Mesothelial cell of epicardium (in vitro differentiated cells): ENCODE measurements at regions not wholly inside any gene's neighbourhood (a gene's known extent, or its start where the extent isn't known, plus 50 kb on each side); places are given as distances from the start of the nearest gene placed in this dataset.
"Not testable (repeated sequence)": the region's sequence is repeated elsewhere in the genome, so short reads cannot be mapped to it uniquely, and the experiment has no call there.

Source experiments
- DNase-seq, 2 experiments: peaks; one replicate each; pipeline ENCODE4 v3.0.0; 2021; ENCODE audit warnings: low spot score in 2 of 2; ENCODE audit not compliant: unreplicated experiment in 2 of 2
- H3K27ac Mint-ChIP-seq: 2 replicates; pipeline ENCODE4 v1.8.0; 2021; ENCODE audit warnings: mixed read lengths
- H3K27me3 Mint-ChIP-seq: 2 replicates; pipeline ENCODE4 v1.8.0; 2021; ENCODE audit warnings: low read depth, mixed read lengths
- H3K36me3 Mint-ChIP-seq: 2 replicates; pipeline ENCODE4 v1.8.0; 2021; ENCODE audit warnings: mixed read lengths
- H3K4me1 Mint-ChIP-seq: 2 replicates; pipeline ENCODE4 v1.8.0; 2021; ENCODE audit warnings: mixed read lengths
- H3K4me3 Mint-ChIP-seq: 2 replicates; pipeline ENCODE4 v1.8.0; 2021; ENCODE audit warnings: mild to moderate bottlenecking, moderate library complexity, mixed read lengths
- H3K9me3 Mint-ChIP-seq: 2 replicates; pipeline ENCODE4 v1.8.0; 2021; ENCODE audit warnings: mixed read lengths
- CTCF ChIP-seq: fragments of 200-600 bp; sonication (generic); IDR thresholded peaks from one replicate; pipeline ENCODE4 v1.5.0; 2021; ENCODE audit warnings: antibody characterized with exemption; ENCODE audit not compliant: unreplicated experiment

DNA sequence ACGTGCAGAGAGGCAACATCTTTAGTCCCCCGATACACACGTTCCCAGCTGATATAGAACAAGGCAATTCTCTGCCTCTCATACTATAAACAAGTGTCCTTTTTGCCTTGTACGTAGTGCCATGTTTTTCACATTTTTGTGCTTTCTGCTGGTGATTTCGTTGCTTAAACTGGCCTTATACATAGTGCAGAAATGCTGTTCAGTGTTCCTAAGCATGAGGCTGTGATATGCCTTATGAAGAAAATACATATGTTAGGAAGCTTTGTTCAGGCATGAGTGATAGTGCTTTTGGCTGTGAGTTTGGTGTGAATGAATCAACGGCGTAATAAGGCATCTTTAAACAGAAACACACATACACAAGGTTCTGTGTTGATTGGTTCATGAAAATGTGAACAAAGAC is 77.2 kb downstream of the KATNIP start:
- Mint-ChIP-seq H3K4me1 (peaks cover 52% of the 10 kb centered on the region), H3K27ac (peak overlapping the region; percentile 58), H3K36me3 (peaks cover 8% of the 10 kb centered on the region), H3K9me3 (no peaks in the 10 kb centered on the region), H3K27me3 (no peaks in the 10 kb centered on the region), H3K4me3 (no peak overlapping the region)
- no peak for DNase-seq
- no peak for TF ChIP-seq CTCF

DNA sequence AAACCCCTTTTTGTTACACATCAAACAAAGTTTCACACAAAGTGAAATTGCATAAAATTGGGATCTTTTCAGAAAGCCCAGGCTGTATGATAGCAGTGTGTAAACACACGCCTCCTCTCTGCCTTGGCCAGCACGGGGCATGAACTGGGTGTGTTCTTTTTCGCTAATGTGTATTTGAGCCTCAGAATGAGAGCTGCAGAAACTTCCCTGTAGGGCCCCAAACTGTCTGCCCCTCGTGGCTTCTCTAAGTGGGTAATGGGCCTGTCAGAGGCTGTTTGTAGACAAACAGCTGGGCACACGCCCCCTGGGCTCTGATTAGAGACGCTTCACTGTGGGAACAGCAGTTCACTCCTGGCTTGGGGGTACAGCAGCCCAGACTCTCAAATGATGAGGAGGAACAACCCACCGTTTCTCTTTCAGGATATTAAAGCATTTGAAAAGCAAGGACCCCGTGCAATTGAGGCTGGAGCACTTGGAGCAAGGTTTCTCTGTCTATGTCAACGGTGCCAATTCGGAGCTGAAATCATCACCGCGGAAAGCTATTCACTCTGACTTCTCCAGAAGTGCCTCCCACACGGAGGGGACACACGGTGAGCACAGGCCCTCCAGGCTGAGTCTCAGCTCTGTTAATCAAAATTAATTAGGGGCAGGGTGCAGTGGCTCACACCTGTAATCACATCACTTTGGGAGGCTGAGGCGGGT is 78.4 kb downstream of the KATNIP start:
- peaks cover 11% of the 10 kb centered on the region for H3K36me3 Mint-ChIP-seq
- no peak for DNase-seq
- peak overlapping the region; percentile 61 for H3K27ac Mint-ChIP-seq
- no peak for TF ChIP-seq CTCF
- H3K9me3 Mint-ChIP-seq, result no peaks in the 10 kb centered on the region
- H3K4me3 Mint-ChIP-seq, result no peak overlapping the region
- peaks cover 54% of the 10 kb centered on the region for H3K4me1 Mint-ChIP-seq
- H3K27me3 Mint-ChIP-seq, result no peaks in the 10 kb centered on the region

- not testable (repeated sequence) for DNase-seq, H3K4me3 Mint-ChIP-seq, H3K27me3 Mint-ChIP-seq, H3K9me3 Mint-ChIP-seq
- Mint-ChIP-seq H3K4me1 (peaks cover 54% of the 10 kb centered on the region), H3K27ac (peak overlapping the region; percentile 61), H3K36me3 (peaks cover 11% of the 10 kb centered on the region)
Measured at GRCh38 chr16:27628943-27629462, 79.1 kb downstream of the KATNIP start.

- Mint-ChIP-seq H3K4me3 (no peak overlapping the region), H3K27me3 (no peaks in the 10 kb centered on the region), H3K27ac (peak overlapping the region; percentile 41), H3K36me3 (peaks cover 11% of the 10 kb centered on the region), H3K9me3 (no peaks in the 10 kb centered on the region), H3K4me1 (peaks cover 49% of the 10 kb centered on the region)
- TF ChIP-seq CTCF, result no peak
- DNase-seq, result no peak
Measured at GRCh38 chr16:27632216-27632615, 82.3 kb downstream of the KATNIP start.

DNA sequence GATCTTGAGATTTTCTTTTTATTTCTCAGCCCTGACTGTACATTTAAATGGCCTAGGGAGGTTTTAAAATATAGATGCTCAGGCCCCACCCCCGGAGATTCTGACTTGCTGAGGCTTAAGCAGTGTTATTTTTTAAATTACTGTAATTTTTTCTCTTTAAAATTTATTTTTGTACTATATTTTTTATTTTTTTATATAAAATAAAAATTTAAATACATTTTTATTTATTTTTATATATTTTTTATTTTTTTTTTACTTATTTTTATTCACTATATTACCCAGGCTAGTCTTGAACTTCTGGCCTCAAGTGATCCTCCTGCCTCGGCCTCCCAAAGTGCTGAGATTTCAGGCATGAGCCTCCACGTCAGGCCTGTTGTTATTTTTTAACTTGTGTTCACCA is 83.3 kb downstream of the KATNIP start:
- Mint-ChIP-seq H3K9me3 (no peaks in the 10 kb centered on the region), H3K27ac (no peak overlapping the region), H3K36me3 (peaks cover 11% of the 10 kb centered on the region), H3K4me1 (peaks cover 50% of the 10 kb centered on the region), H3K4me3 (no peak overlapping the region), H3K27me3 (no peaks in the 10 kb centered on the region)
- no peak for TF ChIP-seq CTCF
- DNase-seq, result no peak

GRCh38 chr16:27633721-27634120 is 83.8 kb downstream of the KATNIP start:
- Mint-ChIP-seq H3K9me3 (no peaks in the 10 kb centered on the region), H3K4me3 (no peak overlapping the region), H3K27ac (no peak overlapping the region), H3K4me1 (peaks cover 47% of the 10 kb centered on the region), H3K27me3 (no peaks in the 10 kb centered on the region), H3K36me3 (peaks cover 11% of the 10 kb centered on the region)
- no peak for DNase-seq
- TF ChIP-seq CTCF, result no peak
